Kidney glomerular epithelial cell (primary cell): ENCODE measurements at regions not wholly inside any gene's neighbourhood (a gene's known extent, or its start where the extent isn't known, plus 50 kb on each side); places are given as distances from the start of the nearest gene placed in this dataset.
"Not testable (repeated sequence)": the region's sequence is repeated elsewhere in the genome, so short reads cannot be mapped to it uniquely, and the experiment has no call there.

Experiments
- DNase-seq: peaks from one replicate; lab custom pipeline; 2025; lab: John Stamatoyannopoulos, UW

DNA sequence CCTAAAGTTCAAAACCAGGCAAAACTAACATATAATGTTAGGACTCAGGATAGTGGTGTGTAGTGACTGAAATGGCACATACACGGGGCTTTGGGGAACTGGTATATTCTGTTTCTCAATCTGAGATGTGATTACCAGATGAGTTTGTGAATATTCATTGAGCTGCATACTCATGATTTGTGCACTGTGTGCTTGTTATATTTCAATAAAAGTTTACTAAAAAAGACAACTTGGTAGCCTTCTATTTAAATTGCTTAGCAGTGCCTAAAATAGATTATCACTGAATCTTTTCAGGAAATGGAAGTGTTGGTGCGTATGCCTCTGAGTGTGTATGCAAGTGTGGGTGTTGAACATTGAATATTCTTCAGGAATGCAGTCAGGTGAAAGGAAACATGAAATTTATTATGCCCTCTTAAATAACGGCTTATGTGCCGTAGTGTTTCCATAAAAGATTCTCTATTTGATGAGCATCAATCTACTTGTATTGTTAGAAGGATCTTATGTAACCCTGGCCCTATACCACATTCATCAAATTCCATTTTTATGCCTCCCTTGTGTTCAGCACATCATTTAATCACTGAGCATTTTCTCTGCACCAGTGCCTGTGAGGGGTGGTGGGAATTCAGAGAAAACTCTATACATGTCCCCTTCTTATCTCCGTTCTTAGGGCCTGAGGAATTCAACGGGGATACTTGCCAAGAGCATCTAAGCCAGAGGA lies 82.6 kb upstream of the AUTS2 start:
- no peak for DNase-seq

DNA sequence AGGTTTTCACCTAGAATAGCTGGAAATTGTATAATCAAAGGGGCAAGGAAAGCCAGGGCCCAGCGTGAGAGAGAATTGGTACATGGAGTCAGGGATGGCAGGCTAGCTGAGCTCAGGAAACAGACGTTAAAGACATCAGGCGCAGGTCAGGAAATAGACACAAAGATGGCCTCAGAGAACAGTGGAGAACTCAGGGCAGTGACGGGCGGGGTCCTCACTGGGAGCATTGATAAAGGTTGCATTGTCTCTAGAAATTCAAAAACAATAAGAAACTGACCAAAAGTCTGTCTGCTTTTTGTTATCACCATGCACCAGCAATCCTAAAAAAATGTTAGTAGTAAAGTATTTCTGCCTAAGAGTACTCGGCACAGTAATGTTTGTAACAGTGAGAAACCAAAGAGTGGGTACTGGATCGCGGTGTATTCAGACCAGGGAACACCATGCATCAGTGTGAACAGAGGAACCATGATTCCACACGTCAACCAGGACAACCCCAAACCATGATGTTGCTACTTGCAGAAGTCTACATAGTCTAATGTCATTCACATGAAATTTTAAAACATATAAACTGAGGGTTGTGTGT lies 81.9 kb upstream of the AUTS2 start:
- DNase-seq = no peak

DNA sequence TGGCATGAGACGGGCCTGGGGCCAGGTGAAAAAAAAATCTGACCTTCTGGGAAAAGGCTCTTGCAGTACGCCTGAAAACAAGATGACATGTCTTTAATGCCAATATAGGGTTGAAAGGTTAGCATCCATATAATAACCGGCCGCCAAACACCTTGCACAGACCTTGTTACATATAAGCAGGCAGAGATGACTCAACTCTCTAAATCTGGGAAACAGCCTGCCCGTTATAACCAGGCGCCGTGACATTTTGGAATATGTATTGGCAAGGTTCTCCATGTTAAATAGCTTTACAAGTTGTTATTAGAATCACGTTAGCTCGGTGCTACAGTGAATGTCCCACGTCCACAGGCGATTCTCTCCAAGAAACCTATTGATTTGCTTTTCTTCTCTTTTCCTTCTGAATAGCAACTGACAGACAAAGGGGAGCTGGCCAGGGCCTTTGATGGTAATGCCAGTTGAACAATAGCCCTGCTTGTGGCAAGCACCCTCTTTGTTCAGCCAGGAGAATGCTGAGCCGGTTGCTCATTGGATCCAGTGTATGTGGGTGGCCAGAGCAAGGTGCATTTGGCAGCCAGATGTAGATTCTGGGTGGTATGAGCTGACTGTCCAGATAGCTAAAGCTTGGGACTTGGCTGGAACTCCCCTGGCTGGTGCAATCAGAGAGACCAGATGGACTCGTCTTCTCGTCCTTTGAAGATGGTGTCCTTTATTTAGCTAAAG lies 80.1 kb upstream of the AUTS2 start:
- DNase-seq = no peak

DNA sequence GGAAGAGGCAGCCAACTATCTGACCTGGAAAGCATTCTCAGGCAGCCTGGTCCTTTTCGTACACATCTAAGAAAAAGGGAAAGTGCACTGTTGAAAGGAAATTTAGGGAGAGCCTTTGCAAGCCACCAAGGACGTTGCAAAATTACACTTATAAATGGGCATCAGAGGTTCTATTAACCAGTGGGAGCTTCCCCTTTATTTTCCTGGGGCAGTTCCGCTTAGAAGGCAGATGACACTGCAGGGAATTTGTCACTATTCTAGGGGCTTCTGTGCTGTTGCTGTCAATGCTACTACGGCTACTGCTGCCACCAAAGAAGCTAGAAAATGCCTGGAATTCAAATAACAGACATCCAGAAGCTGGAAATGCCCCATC lies 79.6 kb upstream of the AUTS2 start:
- DNase-seq = no peak

DNA sequence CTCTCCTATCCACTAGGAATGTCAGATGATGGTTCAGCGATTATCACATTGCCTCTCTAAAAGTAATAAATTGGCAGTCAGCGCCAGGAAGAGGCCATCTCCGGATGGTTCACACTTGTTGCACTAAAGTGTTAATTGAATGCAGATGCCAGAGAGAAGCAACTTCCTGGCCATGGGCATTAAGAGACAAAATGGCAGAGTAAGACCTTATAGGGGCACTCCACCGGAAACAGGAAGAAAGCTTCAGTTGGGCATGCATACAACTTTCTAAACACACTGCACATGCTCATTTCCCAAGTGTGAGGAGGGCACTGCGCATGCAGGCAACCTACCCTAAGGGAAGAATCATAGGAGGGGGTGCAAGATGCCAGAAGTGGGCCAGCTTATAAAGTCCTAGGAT lies 71.7 kb upstream of the AUTS2 start:
- DNase-seq = no peak

DNA sequence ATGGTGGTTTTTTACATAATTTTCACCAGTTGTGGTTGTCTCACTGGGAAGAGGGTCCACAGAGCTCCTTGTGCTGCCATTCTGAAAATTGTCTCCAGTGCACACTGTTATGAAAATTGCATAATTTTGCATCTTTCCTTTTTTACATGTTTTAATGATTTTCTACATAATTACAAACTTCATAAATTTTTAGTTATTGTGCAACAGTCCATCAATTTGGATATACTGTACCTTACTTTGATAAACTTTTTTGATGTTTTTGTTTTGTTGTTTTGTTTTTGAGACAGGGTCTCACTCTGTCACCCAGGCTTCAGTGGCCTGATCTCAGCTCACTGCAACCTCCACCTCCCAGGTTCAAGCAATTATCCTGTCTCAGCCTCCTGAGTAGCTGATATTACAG lies 70.6 kb upstream of the AUTS2 start:
- DNase-seq = no peak

DNA sequence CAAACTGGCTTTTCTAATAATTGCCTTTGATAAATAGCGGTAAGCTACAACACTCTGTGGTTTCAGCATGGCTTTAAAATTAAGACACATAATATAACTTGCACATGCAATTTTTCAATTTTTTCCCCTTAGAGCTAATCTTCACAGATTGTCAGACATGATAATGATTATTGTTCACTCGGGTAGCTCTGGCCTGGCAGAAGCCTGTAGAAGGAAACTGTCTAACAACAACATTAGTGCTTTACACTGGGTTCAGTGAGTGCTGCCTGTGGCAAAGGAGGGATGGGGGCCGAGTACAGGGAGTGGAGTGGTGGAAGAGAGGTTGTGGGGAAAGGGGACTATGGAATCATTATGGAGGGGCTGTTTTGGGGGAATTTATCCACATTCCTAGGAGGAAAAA lies 67.2 kb upstream of the AUTS2 start:
- DNase-seq = no peak

DNA sequence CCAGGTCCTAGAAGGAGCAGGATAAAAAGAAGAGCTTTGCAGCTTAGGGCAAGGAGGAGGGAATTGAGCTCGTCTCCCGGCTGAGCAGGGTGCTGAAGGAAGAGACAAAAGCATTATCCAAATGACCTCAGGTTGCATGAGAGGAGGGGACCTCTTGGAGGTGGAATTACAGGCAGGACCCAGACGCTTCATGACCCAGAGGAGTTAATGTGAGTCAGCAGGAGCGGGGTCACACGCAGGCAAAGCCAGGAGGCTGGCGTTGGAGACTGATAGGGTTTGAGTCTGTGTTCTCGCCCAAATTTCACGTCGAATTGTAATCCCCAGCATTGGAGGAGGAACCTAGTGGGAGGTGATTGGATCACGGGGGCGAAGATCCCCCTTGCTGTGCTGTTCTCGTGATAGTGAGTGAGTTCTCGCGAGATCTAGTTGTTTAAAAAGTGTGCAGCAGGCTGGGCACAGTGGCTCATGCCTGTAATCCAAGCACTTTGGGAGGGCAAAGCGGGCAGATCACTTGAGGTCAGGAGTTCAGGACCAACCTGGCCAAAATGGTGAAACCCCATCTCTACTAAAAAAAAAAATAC lies 63.7 kb upstream of the AUTS2 start:
- DNase-seq = no peak

DNA sequence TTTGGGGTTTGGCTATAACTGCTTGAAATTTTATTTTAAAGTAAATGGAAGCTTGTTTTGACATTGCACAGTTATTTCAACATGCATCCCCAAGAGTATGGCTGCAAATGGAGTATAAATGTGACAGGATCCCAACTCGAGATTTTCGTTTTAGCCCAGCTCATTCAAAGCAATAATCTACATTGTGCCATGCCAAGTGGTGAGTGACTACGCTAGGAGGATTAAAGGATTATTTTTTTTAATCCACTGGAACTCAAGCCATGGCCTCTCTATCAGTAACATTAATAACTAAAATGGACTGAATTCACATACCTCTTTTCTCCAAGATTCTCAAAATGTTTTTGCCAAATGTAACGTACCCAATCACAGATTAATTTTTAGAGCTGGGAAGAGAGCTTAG lies 60.6 kb upstream of the AUTS2 start:
- no peak for DNase-seq

DNA sequence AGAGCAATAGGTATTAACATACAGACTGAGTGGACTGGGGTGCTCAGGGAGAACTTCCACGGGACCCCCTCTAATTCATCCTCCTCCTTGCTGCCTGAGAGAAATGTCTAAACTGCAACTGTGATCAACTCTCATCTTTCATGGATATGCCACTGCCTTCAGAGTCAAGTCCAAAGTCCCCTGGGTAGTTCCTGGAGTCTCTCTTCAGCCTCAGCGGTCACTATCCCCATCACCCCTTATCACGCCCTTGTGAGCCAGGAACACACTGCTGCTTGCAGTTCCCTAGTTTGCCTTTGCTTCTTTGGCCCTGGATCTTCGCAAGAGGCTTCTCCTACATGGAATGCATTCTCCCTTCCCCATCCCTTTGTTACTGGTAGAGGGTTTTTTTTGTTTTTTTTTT lies 58.7 kb upstream of the AUTS2 start:
- no peak for DNase-seq

DNA sequence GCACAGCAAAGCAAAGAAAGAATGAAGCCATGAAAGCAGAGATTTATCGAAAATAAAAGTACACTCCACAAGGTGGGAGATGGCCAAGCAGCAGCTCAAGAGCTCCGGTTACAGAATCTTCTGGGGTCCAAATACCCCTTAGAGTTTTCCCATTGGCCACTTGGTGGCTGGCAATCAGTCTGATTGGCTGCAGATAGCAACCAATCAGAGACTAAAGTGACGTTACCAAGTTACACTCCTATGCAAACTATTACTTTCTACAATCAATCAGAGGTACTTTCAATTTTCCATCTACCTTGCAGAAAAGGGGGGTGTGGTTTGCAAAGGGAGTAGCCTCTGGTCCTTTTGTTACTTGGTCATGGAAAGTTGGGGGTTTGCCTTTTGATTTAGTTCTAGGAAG lies 58.0 kb upstream of the AUTS2 start:
- DNase-seq = no peak

DNA sequence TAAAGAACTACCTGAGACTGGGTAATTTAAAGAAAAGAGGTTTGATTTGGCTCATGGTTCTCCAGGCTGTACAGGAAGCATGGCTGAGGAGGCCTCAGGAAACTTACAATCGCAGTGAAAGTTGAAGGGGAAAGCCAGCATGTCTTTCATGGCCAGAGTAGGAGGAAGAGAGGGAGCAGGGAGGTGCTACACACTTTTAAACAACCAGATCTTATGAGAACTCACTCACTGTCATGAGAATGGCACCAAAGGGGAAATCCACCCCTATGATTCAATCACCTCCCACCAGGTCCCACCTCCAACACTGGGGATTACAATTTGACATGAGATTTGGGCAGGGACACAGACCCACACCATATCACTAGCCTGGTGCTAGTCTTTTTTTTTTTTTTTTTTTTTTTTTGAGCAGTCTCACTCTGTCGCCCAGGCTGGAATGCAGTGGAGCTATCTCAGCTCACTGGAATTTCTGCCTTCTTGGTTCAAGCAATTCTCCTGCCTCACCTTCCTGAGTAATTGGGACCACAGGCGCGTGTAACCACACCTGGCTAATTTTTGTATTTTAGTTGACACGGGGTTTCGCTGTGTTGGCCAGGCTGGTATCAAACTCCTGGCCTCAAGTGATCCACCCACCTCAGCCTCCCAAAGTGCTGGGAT lies 56.4 kb upstream of the AUTS2 start:
- DNase-seq = not testable (repeated sequence)

DNA sequence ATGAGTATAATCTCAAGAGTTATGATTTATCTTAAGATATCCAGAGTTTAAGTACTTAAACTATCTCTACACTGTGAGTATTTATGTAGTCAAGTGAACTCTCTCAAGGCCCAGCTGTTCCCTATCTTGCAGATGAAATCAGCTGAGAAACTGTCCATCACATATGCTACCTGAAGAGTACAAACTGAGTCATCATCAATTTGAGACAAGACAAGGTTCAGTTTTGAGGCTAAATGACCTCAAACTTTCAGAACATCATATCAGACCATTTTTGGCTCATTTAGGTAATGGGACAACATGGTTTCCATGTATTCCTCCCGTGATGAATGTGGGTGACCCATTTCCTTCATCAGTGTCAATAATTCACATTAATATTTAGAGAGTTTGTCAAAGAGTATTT lies 53.1 kb upstream of the AUTS2 start:
- no peak for DNase-seq
